ENCODE measurements at regions not wholly inside any gene's neighbourhood (a gene's known extent, or its start where the extent isn't known, plus 50 kb on each side); places are given as distances from the start of the nearest gene placed in this dataset.
"Not testable (repeated sequence)": the region's sequence is repeated elsewhere in the genome, so short reads cannot be mapped to it uniquely, and the experiment has no call there.

GRCh38 chr20:52098186-52098585 lies 93.4 kb downstream of the ZFP64 start:
- no peak for DNase-seq (ENCODE audit: low read depth in 2 of 2)

- DNase-seq (ENCODE audit: low read depth in 2 of 2): no peak
These were observed 95.5 kb downstream of the ZFP64 start for GRCh38 chr20:52096117-52096516.

GRCh38 chr20:52094693-52095092 lies 96.9 kb downstream of the ZFP64 start:
- DNase-seq (ENCODE audit: low read depth in 2 of 2): no peak

GRCh38 chr20:52093575-52093974 lies 98.0 kb downstream of the ZFP64 start:
- DNase-seq (ENCODE audit: low read depth in 2 of 2): no peak

- no peak for DNase-seq (ENCODE audit: low read depth in 2 of 2)
These were observed 101.5 kb downstream of the ZFP64 start for GRCh38 chr20:52090035-52090434.

GRCh38 chr20:52087471-52087870 lies 104.1 kb downstream of the ZFP64 start:
- DNase-seq (ENCODE audit: low read depth in 2 of 2): no peak

GRCh38 chr20:52086878-52087277 lies 104.7 kb downstream of the ZFP64 start:
- no peak for DNase-seq (ENCODE audit: low read depth in 2 of 2)

GRCh38 chr20:52084727-52085126 lies 106.9 kb downstream of the ZFP64 start:
- DNase-seq (ENCODE audit: low read depth in 2 of 2): no peak

- no peak for DNase-seq (ENCODE audit: low read depth in 2 of 2)
These were observed 107.8 kb downstream of the ZFP64 start for GRCh38 chr20:52083627-52084232.

- DNase-seq (ENCODE audit: low read depth in 2 of 2): no peak
These were observed 109.0 kb downstream of the ZFP64 start for GRCh38 chr20:52082612-52083011.

GRCh38 chr20:52081791-52082190 lies 109.8 kb downstream of the ZFP64 start:
- no peak for DNase-seq (ENCODE audit: low read depth in 2 of 2)

- DNase-seq (ENCODE audit: low read depth in 2 of 2): no peak
These were observed 110.5 kb downstream of the ZFP64 start for GRCh38 chr20:52081066-52081465.

GRCh38 chr20:52078289-52078688 lies 113.3 kb downstream of the ZFP64 start:
- DNase-seq (ENCODE audit: low read depth in 2 of 2): no peak

GRCh38 chr20:52076164-52076563 lies 115.4 kb downstream of the ZFP64 start:
- DNase-seq (ENCODE audit: low read depth in 2 of 2): no peak

- DNase-seq (ENCODE audit: low read depth in 2 of 2): no peak
These were observed 116.2 kb downstream of the ZFP64 start for GRCh38 chr20:52075400-52075799.

- no peak for DNase-seq (ENCODE audit: low read depth in 2 of 2)
These were observed 120.4 kb downstream of the ZFP64 start for GRCh38 chr20:52071136-52071535.

GRCh38 chr20:52064931-52065330 lies 126.6 kb downstream of the ZFP64 start:
- no peak for DNase-seq (ENCODE audit: low read depth in 2 of 2)

GRCh38 chr20:52062452-52063209 lies 128.9 kb downstream of the ZFP64 start:
- no peak for DNase-seq (ENCODE audit: low read depth in 2 of 2)

GRCh38 chr20:52060794-52061714 lies 130.5 kb downstream of the ZFP64 start:
- DNase-seq (ENCODE audit: low read depth in 2 of 2): no peak

GRCh38 chr20:52057133-52057532 lies 134.4 kb downstream of the ZFP64 start:
- DNase-seq (ENCODE audit: low read depth in 2 of 2): not testable (repeated sequence)

GRCh38 chr20:52056203-52057062 lies 135.1 kb downstream of the ZFP64 start:
- DNase-seq (ENCODE audit: low read depth in 2 of 2): no peak
